GM12878 (cell line): ENCODE measurements at regions not wholly inside any gene's neighbourhood (a gene's known extent, or its start where the extent isn't known, plus 50 kb on each side); places are given as distances from the start of the nearest gene placed in this dataset.

Experiments used
- CHD4 ChIP-seq: fragments of 200-600 bp; sonication (generic); IDR thresholded peaks from 2 replicates; pipeline ENCODE4 v1.6.1; 2016; ENCODE audit warnings: mild to moderate bottlenecking
- NFYA ChIP-seq: IDR thresholded peaks from 2 replicates; pipeline ENCODE4 v1.6.1; 2011; ENCODE audit warnings: low read depth, mild to moderate bottlenecking, low read length, improper control_type of control experiment, borderline replicate concordance
- TF ChIP-seq, protein P1 (sequence below), 3 experiments: IDR thresholded peaks in 2 of 3; conservative IDR thresholded peaks in 1 of 3; 2 replicates each; pipeline ENCODE4 v1.5.1; 2011; ENCODE audit warnings: low read depth in 3 of 3, low read length in 3 of 3, mild to moderate bottlenecking in 3 of 3, control low read depth in 2 of 3, moderate library complexity in 2 of 3, inconsistent platforms in 1 of 3, mixed read lengths in 1 of 3; ENCODE audit not compliant: control insufficient read depth in 2 of 3, insufficient read depth in 1 of 3; ENCODE audit errors: extremely low read depth in 1 of 3

DNA sequence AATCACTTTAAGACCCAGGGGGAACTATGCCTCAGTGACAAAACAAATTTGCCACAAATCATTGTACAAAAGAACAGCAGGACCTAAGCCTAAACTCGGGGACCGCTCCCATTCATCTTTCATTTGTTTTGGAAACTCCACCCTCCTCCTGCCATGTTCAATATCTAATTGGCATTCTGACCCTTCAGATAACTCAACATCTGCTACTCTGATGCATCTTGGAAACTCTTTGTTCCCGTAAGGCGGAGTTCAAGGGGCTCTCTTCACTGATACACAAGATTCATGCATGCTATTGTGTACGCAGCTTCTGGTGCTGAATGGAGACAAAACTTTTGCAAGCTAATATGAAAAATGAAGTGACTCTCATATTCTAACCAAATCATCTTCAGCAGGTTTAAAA is 187.6 kb downstream of the ZFP64 start:
- TF ChIP-seq NFYA (no peak), CHD4 (no peak)
- TF ChIP-seq, protein P1, sequence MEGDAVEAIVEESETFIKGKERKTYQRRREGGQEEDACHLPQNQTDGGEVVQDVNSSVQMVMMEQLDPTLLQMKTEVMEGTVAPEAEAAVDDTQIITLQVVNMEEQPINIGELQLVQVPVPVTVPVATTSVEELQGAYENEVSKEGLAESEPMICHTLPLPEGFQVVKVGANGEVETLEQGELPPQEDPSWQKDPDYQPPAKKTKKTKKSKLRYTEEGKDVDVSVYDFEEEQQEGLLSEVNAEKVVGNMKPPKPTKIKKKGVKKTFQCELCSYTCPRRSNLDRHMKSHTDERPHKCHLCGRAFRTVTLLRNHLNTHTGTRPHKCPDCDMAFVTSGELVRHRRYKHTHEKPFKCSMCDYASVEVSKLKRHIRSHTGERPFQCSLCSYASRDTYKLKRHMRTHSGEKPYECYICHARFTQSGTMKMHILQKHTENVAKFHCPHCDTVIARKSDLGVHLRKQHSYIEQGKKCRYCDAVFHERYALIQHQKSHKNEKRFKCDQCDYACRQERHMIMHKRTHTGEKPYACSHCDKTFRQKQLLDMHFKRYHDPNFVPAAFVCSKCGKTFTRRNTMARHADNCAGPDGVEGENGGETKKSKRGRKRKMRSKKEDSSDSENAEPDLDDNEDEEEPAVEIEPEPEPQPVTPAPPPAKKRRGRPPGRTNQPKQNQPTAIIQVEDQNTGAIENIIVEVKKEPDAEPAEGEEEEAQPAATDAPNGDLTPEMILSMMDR (IDR thresholded peaks at IDR 0.05 in 2 of 3, conservative IDR thresholded peaks at IDR 0.05 in 1 of 3; ENCODE audit: control insufficient read depth in 2 of 3, extremely low read depth in 1 of 3, insufficient read depth in 1 of 3, low read depth in 3 of 3, low read length in 3 of 3) = no peak
